ENCODE measurements at regions not wholly inside any gene's neighbourhood (a gene's known extent, or its start where the extent isn't known, plus 50 kb on each side); places are given as distances from the start of the nearest gene placed in this dataset.

- no peaks in the 10 kb centered on the region for H4K20me1 ChIP-seq (ENCODE audit: insufficient read depth, low read length)
- no peak for DNase-seq (ENCODE audit: low read depth)
- H3K9me3 ChIP-seq (ENCODE audit: insufficient read depth, low read depth, low read length) = no peaks in the 10 kb centered on the region
- no peaks in the 10 kb centered on the region for H3K79me2 ChIP-seq (ENCODE audit: insufficient read depth, low read length)
- no peak overlapping the region for H3K4me2 ChIP-seq (ENCODE audit: low read length)
- Mint-ChIP-seq H3K27me3 (ENCODE audit: low read depth, unreplicated experiment) (peaks cover 3% of the 10 kb centered on the region), H3K4me3 (ENCODE audit: unreplicated experiment) (no peak overlapping the region), H3K27ac (ENCODE audit: unreplicated experiment) (no peak overlapping the region), H3K36me3 (ENCODE audit: low read depth, unreplicated experiment) (no peaks in the 10 kb centered on the region), H3K9me3 (ENCODE audit: unreplicated experiment) (no peaks in the 10 kb centered on the region), H3K4me1 (ENCODE audit: low read depth, unreplicated experiment) (no peaks in the 10 kb centered on the region)
- no peak overlapping the region for H2AFZ ChIP-seq (ENCODE audit: low read depth, low read length)
- no peak overlapping the region for H3K4me3 ChIP-seq (ENCODE audit: insufficient read depth, low read depth, low read length)
- no peak overlapping the region for H3K27ac ChIP-seq (ENCODE audit: low read depth, low read length)
- TF ChIP-seq EZH2 (IDR thresholded peaks at IDR 0.05; ENCODE audit: insufficient read depth, low read length) (no peak), CTCF (IDR thresholded peaks at IDR 0.05; ENCODE audit: insufficient read depth, low read depth, low read length) (no peak)
- no peaks in the 10 kb centered on the region for H3K27me3 ChIP-seq (ENCODE audit: insufficient read depth, low read length)
- FAIRE-seq = no peak
- no peaks in the 10 kb centered on the region for H3K4me1 ChIP-seq (ENCODE audit: insufficient read depth, low read length)
- H3K9ac ChIP-seq (ENCODE audit: low read length) = no peak overlapping the region
- H3K36me3 ChIP-seq (ENCODE audit: insufficient read depth, low read length) = no peaks in the 10 kb centered on the region
Observed at GRCh38 chr3:162569314-162569713, 1072.7 kb downstream of the OTOL1 start.

GRCh38 chr3:162584986-162585385 is 1088.4 kb downstream of the OTOL1 start:
- Mint-ChIP-seq H3K4me3 (ENCODE audit: unreplicated experiment) (no peak overlapping the region), H3K27ac (ENCODE audit: unreplicated experiment) (no peak overlapping the region)

More at GRCh38 chr3:162584986-162585385, 1088.4 kb downstream of the OTOL1 start:
- no peaks in the 10 kb centered on the region for H3K9me3 Mint-ChIP-seq (ENCODE audit: unreplicated experiment)
- no peak overlapping the region for H3K4me2 ChIP-seq (ENCODE audit: low read length)
- no peaks in the 10 kb centered on the region for H3K27me3 Mint-ChIP-seq (ENCODE audit: low read depth, unreplicated experiment)
- H3K27ac ChIP-seq (ENCODE audit: low read depth, low read length) = no peak overlapping the region
- DNase-seq (ENCODE audit: low read depth) (no peak), FAIRE-seq (no peak)
- H4K20me1 ChIP-seq (ENCODE audit: insufficient read depth, low read length) = no peaks in the 10 kb centered on the region
- H3K79me2 ChIP-seq (ENCODE audit: insufficient read depth, low read length) = no peaks in the 10 kb centered on the region
- no peaks in the 10 kb centered on the region for H3K4me1 Mint-ChIP-seq (ENCODE audit: low read depth, unreplicated experiment)
- TF ChIP-seq EZH2 (IDR thresholded peaks at IDR 0.05; ENCODE audit: insufficient read depth, low read length) (no peak), CTCF (IDR thresholded peaks at IDR 0.05; ENCODE audit: insufficient read depth, low read depth, low read length) (no peak)
- no peak overlapping the region for H2AFZ ChIP-seq (ENCODE audit: low read depth, low read length)
- H3K9me3 ChIP-seq (ENCODE audit: insufficient read depth, low read depth, low read length) = no peaks in the 10 kb centered on the region
- no peak overlapping the region for H3K9ac ChIP-seq (ENCODE audit: low read length)
- H3K4me1 ChIP-seq (ENCODE audit: insufficient read depth, low read length) = no peaks in the 10 kb centered on the region
- no peaks in the 10 kb centered on the region for H3K36me3 Mint-ChIP-seq (ENCODE audit: low read depth, unreplicated experiment)
- H3K36me3 ChIP-seq (ENCODE audit: insufficient read depth, low read length) = no peaks in the 10 kb centered on the region
- no peak overlapping the region for H3K4me3 ChIP-seq (ENCODE audit: insufficient read depth, low read depth, low read length)
- no peaks in the 10 kb centered on the region for H3K27me3 ChIP-seq (ENCODE audit: insufficient read depth, low read length)
